NB4 (cell line): ENCODE measurements at regions not wholly inside any gene's neighbourhood (a gene's known extent, or its start where the extent isn't known, plus 50 kb on each side); places are given as distances from the start of the nearest gene placed in this dataset.

ENCODE experiments used
- DNase-seq: peaks from one replicate; pipeline ENCODE4 v3.0.0; 2010; ENCODE audit warnings: low read depth
- H3K4me3 ChIP-seq: one replicate; pipeline ENCODE4 v1.5.1; 2011; ENCODE audit warnings: mild to moderate bottlenecking, low read depth, low read length, moderate library complexity
- MAX ChIP-seq: IDR thresholded peaks from 2 replicates; pipeline ENCODE4 v1.6.1; 2011; ENCODE audit warnings: low read depth, low read length
- MYC ChIP-seq: IDR thresholded peaks from 2 replicates; pipeline ENCODE4 v1.6.1; 2011; ENCODE audit warnings: low read depth, low read length
- POLR2A ChIP-seq: IDR thresholded peaks from 2 replicates; pipeline ENCODE4 v1.6.1; 2011; ENCODE audit warnings: mild to moderate bottlenecking; ENCODE audit not compliant: insufficient read length; ENCODE audit errors: extremely low read depth
- TF ChIP-seq, protein P1 (sequence below): IDR thresholded peaks from one replicate; pipeline ENCODE4 v1.5.1; 2012; ENCODE audit warnings: low read depth, low read length

GRCh38 chr1:79847700-79848099, 841.2 kb upstream of the ADGRL4 start:
- no peak overlapping the region for H3K4me3 ChIP-seq
- no peak for TF ChIP-seq POLR2A
- TF ChIP-seq, protein P1, sequence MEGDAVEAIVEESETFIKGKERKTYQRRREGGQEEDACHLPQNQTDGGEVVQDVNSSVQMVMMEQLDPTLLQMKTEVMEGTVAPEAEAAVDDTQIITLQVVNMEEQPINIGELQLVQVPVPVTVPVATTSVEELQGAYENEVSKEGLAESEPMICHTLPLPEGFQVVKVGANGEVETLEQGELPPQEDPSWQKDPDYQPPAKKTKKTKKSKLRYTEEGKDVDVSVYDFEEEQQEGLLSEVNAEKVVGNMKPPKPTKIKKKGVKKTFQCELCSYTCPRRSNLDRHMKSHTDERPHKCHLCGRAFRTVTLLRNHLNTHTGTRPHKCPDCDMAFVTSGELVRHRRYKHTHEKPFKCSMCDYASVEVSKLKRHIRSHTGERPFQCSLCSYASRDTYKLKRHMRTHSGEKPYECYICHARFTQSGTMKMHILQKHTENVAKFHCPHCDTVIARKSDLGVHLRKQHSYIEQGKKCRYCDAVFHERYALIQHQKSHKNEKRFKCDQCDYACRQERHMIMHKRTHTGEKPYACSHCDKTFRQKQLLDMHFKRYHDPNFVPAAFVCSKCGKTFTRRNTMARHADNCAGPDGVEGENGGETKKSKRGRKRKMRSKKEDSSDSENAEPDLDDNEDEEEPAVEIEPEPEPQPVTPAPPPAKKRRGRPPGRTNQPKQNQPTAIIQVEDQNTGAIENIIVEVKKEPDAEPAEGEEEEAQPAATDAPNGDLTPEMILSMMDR: no peak
- no peak for TF ChIP-seq MYC
- no peak for TF ChIP-seq MAX
- DNase-seq: no peak

DNA sequence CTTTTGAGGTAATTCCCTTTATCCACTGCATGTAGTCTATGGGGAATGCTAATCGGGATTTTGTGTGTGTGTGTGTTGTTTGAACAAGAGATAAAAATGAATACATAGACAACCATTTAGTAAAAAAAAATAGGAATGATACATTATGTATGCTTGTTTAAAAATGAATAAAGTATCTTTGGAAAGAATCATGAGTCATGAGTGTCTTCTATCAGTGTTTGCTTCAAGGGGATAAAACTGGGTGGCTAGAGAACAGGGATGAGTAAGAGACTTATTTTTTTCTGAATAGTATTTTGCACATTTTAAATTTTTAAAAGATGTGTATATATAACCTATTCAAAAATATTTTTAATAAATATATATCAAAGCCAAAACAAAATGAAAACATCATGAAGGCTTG, 839.4 kb upstream of the ADGRL4 start:
- TF ChIP-seq MAX: no peak
- TF ChIP-seq, protein P1: no peak
- TF ChIP-seq POLR2A: no peak
- no peak for TF ChIP-seq MYC
- DNase-seq: no peak
- H3K4me3 ChIP-seq: no peak overlapping the region

DNA sequence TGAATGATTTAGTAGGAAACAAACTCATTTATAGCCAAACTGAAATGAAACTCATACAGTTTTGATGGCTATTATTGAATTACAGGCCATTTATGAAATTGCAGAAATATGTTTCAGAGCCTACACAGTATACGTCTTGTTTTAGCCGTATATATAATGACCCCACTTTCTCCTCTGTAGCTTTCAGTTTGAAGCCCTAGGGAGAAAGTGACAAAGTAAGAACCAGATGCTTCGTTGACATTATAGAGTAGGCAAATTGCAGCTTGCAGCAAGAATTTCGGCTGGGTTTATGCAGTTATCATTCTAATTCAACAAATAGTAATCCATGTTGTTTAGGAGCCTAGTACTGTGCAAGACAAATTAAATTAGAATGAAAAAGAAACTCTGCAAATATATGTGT, 836.3 kb upstream of the ADGRL4 start:
- no peak for DNase-seq
- H3K4me3 ChIP-seq: no peak overlapping the region
- no peak for TF ChIP-seq MAX

DNA sequence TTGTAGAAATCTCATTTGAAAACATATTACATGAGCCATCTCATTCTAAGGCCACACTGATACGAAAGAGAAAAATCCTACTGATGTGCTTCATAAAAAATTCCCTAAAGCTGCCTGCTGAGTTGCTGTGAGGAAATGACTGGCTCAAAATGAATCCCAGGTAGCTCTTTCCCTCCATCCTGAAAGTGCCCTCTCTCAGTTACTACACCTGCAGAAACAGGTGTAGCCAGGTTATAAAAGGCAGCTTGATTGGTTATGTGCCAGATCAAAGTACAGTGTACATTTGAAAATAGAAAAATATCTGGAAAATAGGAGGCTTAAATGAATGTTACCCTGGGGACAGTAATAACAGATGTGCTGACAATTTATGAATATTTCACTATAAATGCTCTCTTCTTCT, 833.4 kb upstream of the ADGRL4 start:
- H3K4me3 ChIP-seq: no peak overlapping the region
- no peak for DNase-seq
- TF ChIP-seq, protein P1: no peak
- no peak for TF ChIP-seq MAX
- TF ChIP-seq MYC: no peak
- TF ChIP-seq POLR2A: no peak

DNA sequence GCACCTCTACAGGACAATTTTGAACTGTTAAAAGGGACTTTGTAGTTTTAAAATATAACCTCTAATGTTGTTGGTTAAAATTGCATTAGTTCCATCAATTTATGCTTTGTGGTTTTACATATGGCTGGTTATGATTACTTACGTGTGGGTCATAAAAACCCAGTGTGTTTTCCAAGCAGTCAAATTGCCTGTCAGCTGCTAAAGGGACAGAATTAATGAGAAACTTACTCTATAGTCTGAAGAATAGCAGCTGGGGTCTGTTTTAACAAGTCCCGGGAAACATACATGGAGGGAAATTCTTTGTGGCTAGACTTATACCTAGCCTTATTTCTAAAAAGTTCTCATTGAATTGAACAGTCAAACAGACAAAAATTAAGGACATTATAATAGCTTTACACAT, 820.9 kb upstream of the ADGRL4 start:
- TF ChIP-seq MAX (no peak), POLR2A (no peak), MYC (no peak)
- TF ChIP-seq, protein P1: no peak
- H3K4me3 ChIP-seq: no peak overlapping the region
- DNase-seq: no peak

GRCh38 chr1:79825551-79825950, 819.0 kb upstream of the ADGRL4 start:
- H3K4me3 ChIP-seq: no peak overlapping the region
- no peak for TF ChIP-seq MAX
- DNase-seq: no peak

DNA sequence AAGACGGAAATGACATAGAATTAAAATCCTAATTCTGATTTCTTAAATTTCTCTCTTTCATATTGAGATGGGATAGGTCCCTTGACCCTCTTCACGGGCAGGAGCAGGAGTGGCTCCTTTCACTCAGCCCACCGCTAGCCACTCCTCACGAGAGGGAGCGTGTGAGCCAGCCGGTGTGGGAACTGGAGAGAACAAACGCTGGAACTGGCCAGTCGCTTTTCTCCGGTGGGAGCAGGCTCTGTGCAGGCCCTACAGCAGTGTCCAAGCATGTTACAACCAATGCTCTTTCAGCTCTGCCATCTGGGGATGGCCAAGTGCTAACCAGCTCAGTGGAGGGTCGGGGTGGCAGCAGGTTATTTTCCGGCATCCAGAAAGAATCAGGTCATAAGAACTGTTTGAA, 815.5 kb upstream of the ADGRL4 start:
- TF ChIP-seq POLR2A (no peak), MYC (no peak), MAX (no peak)
- TF ChIP-seq, protein P1: no peak
- no peak overlapping the region for H3K4me3 ChIP-seq
- DNase-seq: no peak
